Osteoblast (primary cell): ENCODE measurements at regions not wholly inside any gene's neighbourhood (a gene's known extent, or its start where the extent isn't known, plus 50 kb on each side); places are given as distances from the start of the nearest gene placed in this dataset.
"Not testable (repeated sequence)": the region's sequence is repeated elsewhere in the genome, so short reads cannot be mapped to it uniquely, and the experiment has no call there.

ENCODE experiments used
- DNase-seq: peaks from one replicate; pipeline ENCODE4 v3.0.0; 2011; ENCODE audit warnings: low spot score, mixed read lengths; ENCODE audit not compliant: insufficient read length; ENCODE audit errors: missing footprints
- H2AFZ ChIP-seq: 2 replicates; pipeline ENCODE4 v1.6.0; 2011; ENCODE audit warnings: mild to moderate bottlenecking, low read length
- H3K27ac ChIP-seq: 2 replicates; pipeline ENCODE4 v1.5.1; 2011; ENCODE audit warnings: mild to moderate bottlenecking, low read depth, low read length, moderate library complexity
- H3K27me3 ChIP-seq: 2 replicates; pipeline ENCODE4 v1.6.0; 2012; ENCODE audit warnings: mild to moderate bottlenecking, control low read depth, inconsistent platforms, low read length, moderate library complexity; ENCODE audit not compliant: insufficient read depth
- H3K36me3 ChIP-seq: 2 replicates; pipeline ENCODE4 v1.5.1; 2011; ENCODE audit warnings: mild to moderate bottlenecking, low read length, control low read depth, moderate library complexity; ENCODE audit not compliant: insufficient read depth
- H3K4me1 ChIP-seq: 2 replicates; pipeline ENCODE4 v1.5.1; 2011; ENCODE audit warnings: mild to moderate bottlenecking, low read length, control low read depth, moderate library complexity; ENCODE audit not compliant: insufficient read depth
- H3K4me2 ChIP-seq: 2 replicates; pipeline ENCODE4 v1.6.0; 2011; ENCODE audit warnings: mild to moderate bottlenecking, low read length; ENCODE audit not compliant: insufficient read depth
- H3K4me3 ChIP-seq: fragments of 200-600 bp; sonication (generic); 3 replicates; pipeline ENCODE4 v1.5.1; 2012; ENCODE audit warnings: mild to moderate bottlenecking, low read length, inconsistent platforms; ENCODE audit not compliant: insufficient read depth
- H3K79me2 ChIP-seq: 2 replicates; pipeline ENCODE4 v1.6.0; 2012; ENCODE audit warnings: mild to moderate bottlenecking, low read length, control low read depth, inconsistent platforms; ENCODE audit not compliant: insufficient read depth
- H3K9me3 ChIP-seq: 2 replicates; pipeline ENCODE4 v1.5.1; 2011; ENCODE audit warnings: low read depth, low read length, control low read depth
- H4K20me1 ChIP-seq: 2 replicates; pipeline ENCODE4 v1.6.0; 2012; ENCODE audit warnings: mild to moderate bottlenecking, low read length, control low read depth; ENCODE audit not compliant: insufficient read depth
- TF ChIP-seq, protein P1 (sequence below): IDR thresholded peaks from 2 replicates; pipeline ENCODE4 v1.5.1; 2011; ENCODE audit warnings: mild to moderate bottlenecking, low read depth, low read length, moderate library complexity; ENCODE audit errors: extremely low read depth

DNA sequence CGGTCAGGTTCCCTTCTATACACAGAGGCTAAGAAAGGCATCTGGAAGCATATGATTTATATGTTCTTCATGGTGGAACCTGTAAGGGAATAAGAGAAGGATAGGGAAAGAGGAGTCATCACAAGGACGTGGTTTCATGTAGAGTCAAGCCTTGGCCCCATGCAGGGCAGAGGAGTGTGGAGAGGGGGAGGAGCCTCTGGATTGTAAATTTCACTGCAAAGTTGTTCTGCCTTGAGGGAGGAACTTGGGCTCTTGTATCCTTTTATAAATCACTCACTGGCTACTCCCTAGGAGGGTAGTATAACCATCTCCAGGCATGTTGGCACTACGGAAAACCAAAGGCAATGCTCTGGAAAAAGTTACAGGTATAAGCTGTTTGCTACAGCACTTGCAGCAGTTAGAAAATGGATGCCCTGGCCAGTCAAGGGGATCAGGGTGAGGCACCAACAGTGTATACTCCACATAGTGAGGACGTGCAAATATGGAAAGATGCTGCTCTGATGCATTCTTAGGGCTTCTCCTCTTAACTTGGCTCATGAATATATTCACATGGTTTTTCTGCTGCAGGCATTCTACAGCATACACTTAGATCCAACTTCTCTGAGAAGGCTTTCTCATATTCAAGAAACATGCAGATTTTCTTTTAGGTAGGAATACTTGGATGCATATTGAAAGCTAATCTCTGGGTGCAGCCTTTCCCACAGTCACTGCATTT lies 60.3 kb upstream of the ZNF81 start:
- Histone ChIP-seq H3K4me1 (no peaks in the 10 kb centered on the region), H3K27ac (no peak overlapping the region), H4K20me1 (no peaks in the 10 kb centered on the region), H3K4me2 (no peak overlapping the region), H3K27me3 (no peaks in the 10 kb centered on the region), H3K9me3 (peaks cover 9% of the 10 kb centered on the region), H3K4me3 (no peak overlapping the region), H3K36me3 (no peaks in the 10 kb centered on the region), H3K79me2 (no peaks in the 10 kb centered on the region), H2AFZ (no peak overlapping the region)
- no peak for DNase-seq
- TF ChIP-seq, protein P1, sequence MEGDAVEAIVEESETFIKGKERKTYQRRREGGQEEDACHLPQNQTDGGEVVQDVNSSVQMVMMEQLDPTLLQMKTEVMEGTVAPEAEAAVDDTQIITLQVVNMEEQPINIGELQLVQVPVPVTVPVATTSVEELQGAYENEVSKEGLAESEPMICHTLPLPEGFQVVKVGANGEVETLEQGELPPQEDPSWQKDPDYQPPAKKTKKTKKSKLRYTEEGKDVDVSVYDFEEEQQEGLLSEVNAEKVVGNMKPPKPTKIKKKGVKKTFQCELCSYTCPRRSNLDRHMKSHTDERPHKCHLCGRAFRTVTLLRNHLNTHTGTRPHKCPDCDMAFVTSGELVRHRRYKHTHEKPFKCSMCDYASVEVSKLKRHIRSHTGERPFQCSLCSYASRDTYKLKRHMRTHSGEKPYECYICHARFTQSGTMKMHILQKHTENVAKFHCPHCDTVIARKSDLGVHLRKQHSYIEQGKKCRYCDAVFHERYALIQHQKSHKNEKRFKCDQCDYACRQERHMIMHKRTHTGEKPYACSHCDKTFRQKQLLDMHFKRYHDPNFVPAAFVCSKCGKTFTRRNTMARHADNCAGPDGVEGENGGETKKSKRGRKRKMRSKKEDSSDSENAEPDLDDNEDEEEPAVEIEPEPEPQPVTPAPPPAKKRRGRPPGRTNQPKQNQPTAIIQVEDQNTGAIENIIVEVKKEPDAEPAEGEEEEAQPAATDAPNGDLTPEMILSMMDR: no peak

DNA sequence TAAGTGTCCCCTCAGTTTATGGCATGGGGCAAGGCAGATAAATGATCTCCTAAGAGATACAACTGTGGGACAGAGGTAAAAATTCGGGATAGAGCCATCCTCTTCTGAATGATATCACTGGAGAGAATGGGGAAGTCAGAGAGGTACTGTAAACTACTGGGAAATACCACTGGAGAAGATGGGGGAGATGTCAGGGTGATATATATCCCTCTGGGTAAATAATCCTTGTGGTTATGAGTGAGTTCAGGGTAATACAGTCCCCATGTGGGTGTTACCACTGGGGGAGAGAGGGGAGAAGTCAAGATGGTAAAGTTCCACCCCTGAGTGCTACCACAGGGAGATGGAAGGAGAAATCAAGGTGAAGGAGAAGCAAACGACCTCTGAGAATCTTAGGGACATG lies 63.9 kb upstream of the ZNF81 start:
- Histone ChIP-seq H3K27me3 (no peaks in the 10 kb centered on the region), H2AFZ (no peak overlapping the region), H3K79me2 (no peaks in the 10 kb centered on the region), H3K4me3 (no peak overlapping the region), H3K4me1 (no peaks in the 10 kb centered on the region), H3K9me3 (peaks cover 3% of the 10 kb centered on the region), H3K4me2 (no peak overlapping the region), H3K36me3 (no peaks in the 10 kb centered on the region), H3K27ac (no peak overlapping the region), H4K20me1 (no peaks in the 10 kb centered on the region)
- TF ChIP-seq, protein P1: no peak
- no peak for DNase-seq

DNA sequence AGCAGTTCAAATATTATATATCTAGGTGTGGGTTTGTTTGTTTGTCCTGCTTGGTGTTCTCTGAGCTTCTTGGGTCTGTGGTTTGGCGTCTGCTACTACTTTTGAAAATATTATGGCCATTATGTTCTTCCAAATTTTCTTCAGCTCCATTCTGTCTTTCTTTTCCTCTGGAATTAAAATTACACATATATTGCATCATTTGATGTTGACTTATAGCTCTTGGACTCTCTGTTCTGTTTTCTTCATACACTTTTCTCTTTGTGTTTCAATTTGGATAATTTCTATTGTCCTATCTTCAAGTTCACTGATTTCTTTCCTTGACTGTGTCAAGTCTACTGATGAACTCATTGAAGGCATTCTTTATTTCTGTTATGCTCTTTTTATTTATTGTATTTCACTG lies 65.2 kb upstream of the ZNF81 start:
- H3K4me3 ChIP-seq: no peak overlapping the region
- no peaks in the 10 kb centered on the region for H3K79me2 ChIP-seq
- H4K20me1 ChIP-seq: no peaks in the 10 kb centered on the region
- H2AFZ ChIP-seq: no peak overlapping the region
- no peaks in the 10 kb centered on the region for H3K27me3 ChIP-seq
- no peaks in the 10 kb centered on the region for H3K36me3 ChIP-seq
- no peak overlapping the region for H3K27ac ChIP-seq
- H3K4me1 ChIP-seq: no peaks in the 10 kb centered on the region
- H3K9me3 ChIP-seq: no peaks in the 10 kb centered on the region
- TF ChIP-seq, protein P1: no peak
- no peak overlapping the region for H3K4me2 ChIP-seq
- DNase-seq: no peak

DNA sequence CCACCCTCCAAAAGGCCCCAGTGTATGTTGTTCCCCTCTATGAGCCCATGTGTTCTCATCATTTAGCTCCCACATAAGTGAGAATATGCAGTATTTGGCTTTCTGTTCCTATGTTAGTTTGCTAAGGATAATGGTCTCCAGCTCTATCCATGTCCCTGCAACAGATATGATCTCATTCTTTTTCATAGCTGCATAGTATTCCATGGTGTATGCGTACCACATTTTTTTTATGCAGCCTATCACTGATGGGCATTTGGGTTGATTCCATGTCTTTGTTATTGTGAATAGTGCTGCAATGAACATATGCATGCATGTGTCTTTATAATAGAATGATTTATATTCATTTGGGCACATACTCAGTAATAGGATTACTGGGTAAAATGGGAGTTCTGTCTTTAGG lies 73.9 kb upstream of the ZNF81 start:
- H3K27ac ChIP-seq, H4K20me1 ChIP-seq, H3K36me3 ChIP-seq, H3K27me3 ChIP-seq, H3K9me3 ChIP-seq, H2AFZ ChIP-seq, H3K4me3 ChIP-seq, H3K79me2 ChIP-seq, DNase-seq, H3K4me2 ChIP-seq, H3K4me1 ChIP-seq: not testable (repeated sequence)
